IMR-90 (cell line): ENCODE measurements at regions not wholly inside any gene's neighbourhood (a gene's known extent, or its start where the extent isn't known, plus 50 kb on each side); places are given as distances from the start of the nearest gene placed in this dataset.

ENCODE experiments used
- ATAC-seq: fragments of 200-7000 bp; cut with Tn5 transposase; 2 replicates; pipeline ENCODE4 v1.9.1; 2020; ENCODE audit warnings: low read depth, mild to moderate bottlenecking, moderate library complexity
- BruUV-seq: library from RNA; stranded (reverse); fragments of 400-500 nt; replicated peaks from 2 replicates; lab custom pipeline; 2021; lab: Mats Ljungman, UMichigan
- CTCF ChIA-PET: fragments of 300-600 bp; formaldehyde crosslinking; extraction: SDS; loops from one replicate; lab custom pipeline; 2021; ENCODE audit warnings: antibody characterized with exemption; lab: Yijun Ruan, JAX
- POLR2A ChIA-PET: fragments of 300-600 bp; sonication (Branson Sonifier 250); formaldehyde crosslinking; loops from one replicate; lab custom pipeline; 2022; ENCODE audit warnings: antibody characterized with exemption; ENCODE audit not compliant: unreplicated experiment; lab: Charles Lee
- DNase-seq: peaks from one replicate; pipeline ENCODE4 v3.0.0; 2013
- H2AFZ ChIP-seq: replicated peaks from 2 replicates; pipeline ENCODE3; 2013; ENCODE audit warnings: low read length, mild to moderate bottlenecking; ENCODE audit not compliant: poor library complexity
- H2AK5ac ChIP-seq: 2 replicates; pipeline ENCODE4 v1.6.1; 2013; ENCODE audit warnings: low read depth, low read length, inconsistent platforms
- H2AK9ac ChIP-seq: replicated peaks from 2 replicates; pipeline ENCODE3; 2013; ENCODE audit warnings: mild to moderate bottlenecking, low read depth, low read length, moderate library complexity; ENCODE audit not compliant: poor library complexity
- H2BK120ac ChIP-seq: 2 replicates; pipeline ENCODE4 v1.6.1; 2013; ENCODE audit warnings: low read depth, low read length, inconsistent platforms
- H2BK15ac ChIP-seq: 3 replicates; pipeline ENCODE4 v1.6.1; 2013; ENCODE audit warnings: low read depth, low read length, inconsistent platforms
- H2BK20ac ChIP-seq: 2 replicates; pipeline ENCODE4 v1.6.1; 2013; ENCODE audit warnings: low read depth, mild to moderate bottlenecking, inconsistent platforms, low read length, moderate library complexity
- H2BK5ac ChIP-seq: 2 replicates; pipeline ENCODE4 v1.6.1; 2013; ENCODE audit warnings: mild to moderate bottlenecking, low read depth, low read length, inconsistent platforms; ENCODE audit not compliant: poor library complexity, severe bottlenecking
- H3K14ac ChIP-seq: replicated peaks from 2 replicates; pipeline ENCODE4 v1.6.1; 2013; ENCODE audit warnings: low read depth, low read length, inconsistent platforms
- H3K18ac ChIP-seq: 2 replicates; pipeline ENCODE4 v1.6.1; 2013; ENCODE audit warnings: low read depth, low read length, control low read depth
- H3K23ac ChIP-seq: 2 replicates; pipeline ENCODE4 v1.6.1; 2013; ENCODE audit warnings: low read depth, low read length, inconsistent platforms
- H3K27ac ChIP-seq: 2 replicates; pipeline ENCODE4 v1.5.1; 2013; ENCODE audit warnings: mild to moderate bottlenecking, control low read depth, low read length; ENCODE audit not compliant: insufficient read depth
- H3K27me3 ChIP-seq: 2 replicates; pipeline ENCODE4 v1.6.1; 2013; ENCODE audit warnings: low read length; ENCODE audit not compliant: control insufficient read depth, insufficient read depth
- H3K36me3 ChIP-seq: 2 replicates; pipeline ENCODE4 v1.6.1; 2013; ENCODE audit warnings: low read length, mixed read lengths; ENCODE audit not compliant: control insufficient read depth, insufficient read depth
- H3K4ac ChIP-seq: 2 replicates; pipeline ENCODE4 v1.6.1; 2013; ENCODE audit warnings: low read depth, low read length, inconsistent platforms
- H3K4me1 ChIP-seq: 2 replicates; pipeline ENCODE4 v1.6.1; 2013; ENCODE audit warnings: low read length, mixed read lengths; ENCODE audit not compliant: control insufficient read depth, insufficient read depth
- H3K4me2 ChIP-seq: 2 replicates; pipeline ENCODE4 v1.6.1; 2013; ENCODE audit warnings: low read depth, mild to moderate bottlenecking, control low read depth, low read length, moderate library complexity
- H3K4me3 ChIP-seq: 2 replicates; pipeline ENCODE4 v1.5.1; 2013; ENCODE audit warnings: low read depth, mild to moderate bottlenecking, control low read depth, low read length, moderate library complexity; ENCODE audit not compliant: insufficient read depth
- H3K56ac ChIP-seq: 2 replicates; pipeline ENCODE4 v1.6.1; 2013; ENCODE audit warnings: low read length, inconsistent platforms; ENCODE audit not compliant: insufficient read depth; ENCODE audit errors: extremely low read depth
- H3K79me1 ChIP-seq, 2 experiments: 2 replicates each; pipeline ENCODE4 v1.6.1; 2013; ENCODE audit warnings: low read length in 2 of 2, inconsistent platforms in 1 of 2, low read depth in 1 of 2
- H3K9ac ChIP-seq: 2 replicates; pipeline ENCODE4 v1.6.1; 2013; ENCODE audit warnings: low read depth, low read length, control low read depth
- H3K9me1 ChIP-seq: 2 replicates; pipeline ENCODE4 v1.6.1; 2013; ENCODE audit warnings: low read length, inconsistent platforms; ENCODE audit not compliant: insufficient read depth
- H3K9me3 ChIP-seq: 2 replicates; pipeline ENCODE4 v1.6.1; 2013; ENCODE audit warnings: low read length; ENCODE audit not compliant: control insufficient read depth, insufficient read depth
- H4K20me1 ChIP-seq: 2 replicates; pipeline ENCODE4 v1.6.1; 2013; ENCODE audit warnings: low read length, inconsistent platforms; ENCODE audit not compliant: insufficient read depth
- H4K5ac ChIP-seq: 2 replicates; pipeline ENCODE4 v1.6.1; 2013; ENCODE audit warnings: mild to moderate bottlenecking, low read depth, low read length, control low read depth
- H4K8ac ChIP-seq, 2 experiments: 2 replicates each; pipeline ENCODE4 v1.6.1; 2013; ENCODE audit warnings: low read depth in 2 of 2, low read length in 2 of 2, control low read depth in 1 of 2, inconsistent platforms in 1 of 2
- H4K91ac ChIP-seq: 2 replicates; pipeline ENCODE4 v1.6.1; 2013; ENCODE audit warnings: low read depth, low read length, inconsistent platforms; ENCODE audit not compliant: insufficient read depth
- CEBPB ChIP-seq: IDR thresholded peaks from 2 replicates; pipeline ENCODE4 v1.6.1; 2012; ENCODE audit warnings: low read depth, low read length, improper control_type of control experiment
- CHD1 ChIP-seq: IDR thresholded peaks from 2 replicates; pipeline ENCODE4 v1.6.1; 2012; ENCODE audit warnings: low read depth, low read length, improper control_type of control experiment
- CTCF ChIP-seq: conservative IDR thresholded peaks from 2 replicates; pipeline ENCODE4 v1.5.1; 2012; ENCODE audit warnings: mild to moderate bottlenecking, low read depth, low read length, improper control_type of control experiment
- ELK1 ChIP-seq: fragments of 150-350 bp; IDR thresholded peaks from 2 replicates; pipeline ENCODE4 v1.6.1; 2016; ENCODE audit warnings: low read depth, mild to moderate bottlenecking, low read length, moderate library complexity, borderline replicate concordance
- FOS ChIP-seq: fragments of 150-350 bp; IDR thresholded peaks from 2 replicates; pipeline ENCODE4 v1.6.1; 2016; ENCODE audit warnings: low read depth, low read length
- NFE2L2 ChIP-seq: fragments of 150-350 bp; IDR thresholded peaks from 2 replicates; pipeline ENCODE4 v1.6.1; 2016; ENCODE audit warnings: low read depth, mild to moderate bottlenecking, low read length
- POLR2A ChIP-seq: IDR thresholded peaks from 2 replicates; pipeline ENCODE4 v1.6.1; 2012; ENCODE audit warnings: mild to moderate bottlenecking, low read depth, low read length
- RAD21 ChIP-seq: IDR thresholded peaks from 2 replicates; pipeline ENCODE4 v1.6.1; 2012; ENCODE audit warnings: low read length, improper control_type of control experiment
- RCOR1 ChIP-seq: IDR thresholded peaks from 2 replicates; pipeline ENCODE4 v1.6.1; 2012; ENCODE audit warnings: mild to moderate bottlenecking, low read length, improper control_type of control experiment; ENCODE audit not compliant: insufficient replicate concordance
- RFX5 ChIP-seq: IDR thresholded peaks from 2 replicates; pipeline ENCODE4 v1.8.0; 2012; ENCODE audit warnings: low read depth, mild to moderate bottlenecking, low read length, moderate library complexity
- SMC3 ChIP-seq: fragments of 150-350 bp; IDR thresholded peaks from 2 replicates; pipeline ENCODE4 v1.6.1; 2016; ENCODE audit warnings: low read depth, mild to moderate bottlenecking, antibody characterized with exemption, low read length, moderate library complexity
- USF2 ChIP-seq: fragments of 150-350 bp; IDR thresholded peaks from 2 replicates; pipeline ENCODE4 v1.6.1; 2017; ENCODE audit warnings: mild to moderate bottlenecking, antibody characterized with exemption, low read length, low read depth
- WGBS, 2 experiments: methylation state at CpG; one replicate each; pipeline versions ENCODE4 v1.1.5 to v1.1.7; 2013; ENCODE audit warnings: missing lambda C conversion rate in 2 of 2; ENCODE audit not compliant: insufficient read length in 1 of 2; ENCODE audit errors: extremely low coverage in 2 of 2; 5-methylcytosine and 5-hydroxymethylcytosine counted together
- dilution Hi-C: fragments of 300-500 bp; cut with HindIII; formaldehyde crosslinking; loops from one replicate; pipeline ENCODE4 v1.14.3; 2018; ENCODE audit warnings: low sequenced_read_pairs; ENCODE audit not compliant: unreplicated experiment
- in situ Hi-C: fragments of 300-500 bp; cut with MboI; formaldehyde crosslinking; loops from 3 replicates; pipeline ENCODE4 v1.14.3; 2019; ENCODE audit warnings: low sequenced_read_pairs, inconsistent platforms, mixed read lengths
- intact Hi-C: fragments of 100-400 bp; cut with micrococcal nuclease; formaldehyde crosslinking; loops from 2 replicates; pipeline ENCODE4 v1.10.0; 2022

GRCh38 chr4:22021106-22021505 lies 72.5 kb upstream of the KCNIP4 start:
- TF ChIP-seq ELK1 (no peak), CHD1 (no peak), NFE2L2 (no peak), RCOR1 (no peak), RFX5 (no peak), FOS (no peak), CTCF (no peak), RAD21 (no peak), SMC3 (no peak), POLR2A (no peak), USF2 (no peak), CEBPB (no peak)
- Histone ChIP-seq H2BK120ac (no peak overlapping the region), H3K4me3 (no peak overlapping the region), H3K27me3 (no peaks in the 10 kb centered on the region), H4K91ac (no peak overlapping the region), H3K9me1 (no peaks in the 10 kb centered on the region), H3K36me3 (no peaks in the 10 kb centered on the region), H2AK5ac (no peak overlapping the region), H4K8ac (no peak overlapping the region), H2BK20ac (no peak overlapping the region), H4K5ac (no peak overlapping the region), H3K9ac (no peak overlapping the region), H3K14ac (no peak overlapping the region), H3K79me1 (no peaks in the 10 kb centered on the region), H3K4me2 (no peak overlapping the region), H3K9me3 (no peaks in the 10 kb centered on the region), H2BK15ac (no peak overlapping the region), H3K56ac (no peak overlapping the region), H2AK9ac (no peak overlapping the region), H4K20me1 (no peaks in the 10 kb centered on the region), H2AFZ (no peak overlapping the region), H3K4ac (no peak overlapping the region), H3K18ac (no peak overlapping the region), H3K23ac (no peak overlapping the region), H2BK5ac (no peak overlapping the region), H3K4me1 (no peaks in the 10 kb centered on the region), H3K27ac (no peak overlapping the region)
- ATAC-seq: no peak
- no TSS peak for BruUV-seq
- DNase-seq: no peak
- intact Hi-C loops: no loop called here
- ChIA-PET POLR2A (no interaction called here), CTCF (no interaction called here)
- dilution Hi-C loops: no loop called here
- in situ Hi-C loops: no loop called here
- no CpG with 5 or more reads among the region's 1 CpG for WGBS, 2 experiments
